ENCODE measurements at regions not wholly inside any gene's neighbourhood (a gene's known extent, or its start where the extent isn't known, plus 50 kb on each side); places are given as distances from the start of the nearest gene placed in this dataset.
A peak's percentile ranks its signal among the peaks of the same experiment; 100 is the strongest.

DNA sequence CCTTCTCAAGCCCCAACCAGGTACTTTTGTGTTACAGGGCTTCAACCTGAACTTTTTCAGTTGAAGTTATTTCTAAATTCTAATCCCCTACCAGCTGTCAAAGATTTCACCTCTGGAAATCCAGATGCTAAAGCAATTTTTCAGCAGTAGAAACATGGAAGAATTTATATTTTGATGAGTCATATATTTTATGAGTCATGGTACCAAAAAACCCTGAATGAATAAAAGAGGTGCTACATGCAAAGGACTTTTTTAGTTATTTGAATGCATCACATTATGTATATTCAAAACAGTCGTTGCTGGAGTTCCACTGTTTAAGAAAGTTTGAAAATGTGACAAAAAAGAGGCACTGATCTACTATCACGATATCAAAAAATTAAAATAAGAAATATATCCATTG, 96.0 kb upstream of the ZNF385D start:
- Histone ChIP-seq H3K4me3 (replicated peaks in 1 of 3; ENCODE audit: insufficient read depth in 1 of 3, low read depth in 2 of 3, low read length in 3 of 3) (no peak overlapping the region), H3K9ac (ENCODE audit: insufficient read depth, low read depth, low read length) (no peak overlapping the region), H3K36me3 (replicated peaks in 1 of 2; ENCODE audit: control insufficient read depth in 1 of 2, insufficient read depth in 2 of 2, low read length in 2 of 2) (no peaks in the 10 kb centered on the region), H3K27ac (ENCODE audit: extremely low read length, insufficient read depth, low read length) (no peak overlapping the region), H3K27me3 (ENCODE audit: control insufficient read depth in 1 of 2, insufficient read depth in 2 of 2, low read length in 2 of 2) (no peaks in the 10 kb centered on the region), H3K4me1 (ENCODE audit: insufficient read depth, low read length) (no peaks in the 10 kb centered on the region), H3K79me2 (ENCODE audit: insufficient read depth, low read length) (no peaks in the 10 kb centered on the region), H3K4me2 (ENCODE audit: low read depth, low read length) (no peak overlapping the region), H4K20me1 (ENCODE audit: insufficient read depth, low read length) (no peaks in the 10 kb centered on the region), H3K9me3 (ENCODE audit: low read length) (no peaks in the 10 kb centered on the region), H2AFZ (ENCODE audit: low read length) (no peak overlapping the region)
- BruUV-seq (replicated peaks) = no TSS peak
- WGBS (ENCODE audit: low lambda C conversion rate) = 0% methylated on average over 2 of the region's 2 CpGs
- in situ Hi-C loops (cut with HindIII; ENCODE audit: extremely low pct_ligation_motif_present, low pct_unique_long_range_greater_than_20kb) (no loop called here), intact Hi-C loops (cut with micrococcal nuclease; ENCODE audit: unreplicated experiment) (no loop called here)
- TF ChIP-seq MAFF (IDR thresholded peaks at IDR 0.05; ENCODE audit: low read depth, low read length) (peak; percentile 18; the same call in 1 of the 2 replicates), ZNF747 (CRISPR knock-in tag; IDR thresholded peaks at IDR 0.05; ENCODE audit: borderline replicate concordance) (no peak), MAFK (conservative IDR thresholded peaks at IDR 0.05 in 1 of 2, IDR thresholded peaks at IDR 0.05 in 1 of 2; ENCODE audit: low read length in 2 of 2) (peak; percentile 5 to 46; a peak in 2 of 4 replicates), NFE2L2 (IDR thresholded peaks at IDR 0.05; ENCODE audit: low read length) (peak; percentile 47; the same call in 1 of the 2 replicates), SMAD9 (CRISPR knock-in tag; IDR thresholded peaks at IDR 0.05) (no peak)
- ATAC-seq (no peak), FAIRE-seq (no peak), DNase-seq (ENCODE audit: low spot score) (no peak)
- CTCF ChIA-PET (ENCODE audit: low intra/inter-chr PET ratio, low total read pairs) = no interaction called here
- POLR2A ChIA-PET = no interaction called here

DNA sequence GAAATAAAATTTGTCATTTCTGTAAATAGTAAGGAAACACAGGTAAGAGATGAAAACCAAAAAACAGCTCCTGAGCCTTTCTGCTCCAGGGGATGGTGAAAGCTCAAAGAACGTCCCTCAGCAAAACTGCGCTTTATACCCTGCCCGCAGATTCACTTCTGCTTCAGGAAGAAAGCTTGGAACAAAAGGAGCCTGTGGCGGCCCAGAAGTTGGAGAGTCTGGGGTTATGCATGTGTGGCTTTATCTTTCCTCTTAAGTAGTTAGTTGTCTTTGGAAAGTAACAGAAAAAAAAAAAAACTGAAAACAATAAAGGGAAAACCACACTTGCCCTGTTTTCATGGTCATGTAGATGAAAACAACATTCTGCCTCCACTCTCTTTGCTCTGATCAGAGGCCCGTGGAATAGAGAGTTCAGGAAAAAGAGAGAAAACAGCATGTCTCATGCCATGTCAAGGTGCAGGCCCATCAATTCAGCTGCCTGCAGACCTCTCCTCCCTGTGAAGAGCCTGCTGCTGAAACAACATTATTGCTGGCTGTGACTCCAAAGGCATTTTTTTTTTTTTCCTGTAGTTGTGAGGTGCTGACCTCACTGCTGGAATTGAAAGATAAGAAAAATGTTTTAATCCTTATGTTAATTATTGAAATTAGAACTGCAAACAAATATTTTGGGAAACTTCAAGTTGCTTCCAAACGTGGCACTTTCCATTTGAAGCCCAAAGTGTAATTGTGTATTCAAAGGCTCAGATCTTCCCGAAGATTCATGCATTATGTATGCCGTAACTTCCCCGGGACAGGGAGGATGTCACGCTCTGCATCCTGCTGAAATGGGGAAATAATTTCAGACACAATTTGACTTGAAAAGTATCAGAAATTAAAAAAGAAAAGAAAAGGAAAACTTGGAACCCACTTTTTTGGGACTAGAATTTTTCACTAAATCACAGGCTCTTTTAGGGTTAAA, 108.4 kb upstream of the ZNF385D start:
- Histone ChIP-seq H2AFZ (ENCODE audit: low read length) (no peak overlapping the region), H3K79me2 (ENCODE audit: insufficient read depth, low read length) (no peaks in the 10 kb centered on the region), H3K4me2 (ENCODE audit: low read depth, low read length) (no peak overlapping the region), H3K4me3 (replicated peaks in 1 of 3; ENCODE audit: insufficient read depth in 1 of 3, low read depth in 2 of 3, low read length in 3 of 3) (no peak overlapping the region), H3K36me3 (replicated peaks in 1 of 2; ENCODE audit: control insufficient read depth in 1 of 2, insufficient read depth in 2 of 2, low read length in 2 of 2) (no peaks in the 10 kb centered on the region), H3K9me3 (ENCODE audit: low read length) (no peaks in the 10 kb centered on the region), H3K27me3 (ENCODE audit: control insufficient read depth in 1 of 2, insufficient read depth in 2 of 2, low read length in 2 of 2) (no peaks in the 10 kb centered on the region), H3K27ac (ENCODE audit: extremely low read length, insufficient read depth, low read length) (no peak overlapping the region), H4K20me1 (ENCODE audit: insufficient read depth, low read length) (no peaks in the 10 kb centered on the region), H3K4me1 (ENCODE audit: insufficient read depth, low read length) (no peaks in the 10 kb centered on the region), H3K9ac (ENCODE audit: insufficient read depth, low read depth, low read length) (no peak overlapping the region)
- 21% methylated on average over 10 of the region's 10 CpGs for WGBS (ENCODE audit: low lambda C conversion rate)
- BruUV-seq (replicated peaks) = no TSS peak
- POLR2A ChIA-PET = no interaction called here
- CTCF ChIA-PET (ENCODE audit: low intra/inter-chr PET ratio, low total read pairs) = no interaction called here
- ATAC-seq (no peak), FAIRE-seq (no peak), DNase-seq (ENCODE audit: low spot score) (no peak)
- in situ Hi-C loops (cut with HindIII; ENCODE audit: extremely low pct_ligation_motif_present, low pct_unique_long_range_greater_than_20kb) (no loop called here), intact Hi-C loops (cut with micrococcal nuclease; ENCODE audit: unreplicated experiment) (no loop called here)
- TF ChIP-seq, protein P1, sequence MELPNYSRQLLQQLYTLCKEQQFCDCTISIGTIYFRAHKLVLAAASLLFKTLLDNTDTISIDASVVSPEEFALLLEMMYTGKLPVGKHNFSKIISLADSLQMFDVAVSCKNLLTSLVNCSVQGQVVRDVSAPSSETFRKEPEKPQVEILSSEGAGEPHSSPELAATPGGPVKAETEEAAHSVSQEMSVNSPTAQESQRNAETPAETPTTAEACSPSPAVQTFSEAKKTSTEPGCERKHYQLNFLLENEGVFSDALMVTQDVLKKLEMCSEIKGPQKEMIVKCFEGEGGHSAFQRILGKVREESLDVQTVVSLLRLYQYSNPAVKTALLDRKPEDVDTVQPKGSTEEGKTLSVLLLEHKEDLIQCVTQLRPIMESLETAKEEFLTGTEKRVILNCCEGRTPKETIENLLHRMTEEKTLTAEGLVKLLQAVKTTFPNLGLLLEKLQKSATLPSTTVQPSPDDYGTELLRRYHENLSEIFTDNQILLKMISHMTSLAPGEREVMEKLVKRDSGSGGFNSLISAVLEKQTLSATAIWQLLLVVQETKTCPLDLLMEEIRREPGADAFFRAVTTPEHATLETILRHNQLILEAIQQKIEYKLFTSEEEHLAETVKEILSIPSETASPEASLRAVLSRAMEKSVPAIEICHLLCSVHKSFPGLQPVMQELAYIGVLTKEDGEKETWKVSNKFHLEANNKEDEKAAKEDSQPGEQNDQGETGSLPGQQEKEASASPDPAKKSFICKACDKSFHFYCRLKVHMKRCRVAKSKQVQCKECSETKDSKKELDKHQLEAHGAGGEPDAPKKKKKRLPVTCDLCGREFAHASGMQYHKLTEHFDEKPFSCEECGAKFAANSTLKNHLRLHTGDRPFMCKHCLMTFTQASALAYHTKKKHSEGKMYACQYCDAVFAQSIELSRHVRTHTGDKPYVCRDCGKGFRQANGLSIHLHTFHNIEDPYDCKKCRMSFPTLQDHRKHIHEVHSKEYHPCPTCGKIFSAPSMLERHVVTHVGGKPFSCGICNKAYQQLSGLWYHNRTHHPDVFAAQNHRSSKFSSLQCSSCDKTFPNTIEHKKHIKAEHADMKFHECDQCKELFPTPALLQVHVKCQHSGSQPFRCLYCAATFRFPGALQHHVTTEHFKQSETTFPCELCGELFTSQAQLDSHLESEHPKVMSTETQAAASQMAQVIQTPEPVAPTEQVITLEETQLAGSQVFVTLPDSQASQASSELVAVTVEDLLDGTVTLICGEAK (IDR thresholded peaks at IDR 0.05) = no peak
- TF ChIP-seq, protein P1 (CRISPR knock-in tag; IDR thresholded peaks at IDR 0.05) = no peak
- TF ChIP-seq ZNF614 (CRISPR knock-in tag; IDR thresholded peaks at IDR 0.05; ENCODE audit: borderline replicate concordance) (no peak), ZNF230 (CRISPR knock-in tag; IDR thresholded peaks at IDR 0.05) (no peak)

Measured in HepG2 (cell line).